Stimulated activated CD4-positive, alpha-beta T cell treated with anti-CD3 and anti-CD28 coated beads, TNF-alpha, amount 100 ng/mL, for 48 hours (primary cell): ENCODE measurements at regions not wholly inside any gene's neighbourhood (a gene's known extent, or its start where the extent isn't known, plus 50 kb on each side); places are given as distances from the start of the nearest gene placed in this dataset.
"Not testable (repeated sequence)": the region's sequence is repeated elsewhere in the genome, so short reads cannot be mapped to it uniquely, and the experiment has no call there.

Experiments used
- DNase-seq, 3 donors: peaks; one replicate each; pipeline ENCODE4 v3.0.0-alpha.2; 2020; ENCODE audit warnings: low read depth in 3 of 3

DNA sequence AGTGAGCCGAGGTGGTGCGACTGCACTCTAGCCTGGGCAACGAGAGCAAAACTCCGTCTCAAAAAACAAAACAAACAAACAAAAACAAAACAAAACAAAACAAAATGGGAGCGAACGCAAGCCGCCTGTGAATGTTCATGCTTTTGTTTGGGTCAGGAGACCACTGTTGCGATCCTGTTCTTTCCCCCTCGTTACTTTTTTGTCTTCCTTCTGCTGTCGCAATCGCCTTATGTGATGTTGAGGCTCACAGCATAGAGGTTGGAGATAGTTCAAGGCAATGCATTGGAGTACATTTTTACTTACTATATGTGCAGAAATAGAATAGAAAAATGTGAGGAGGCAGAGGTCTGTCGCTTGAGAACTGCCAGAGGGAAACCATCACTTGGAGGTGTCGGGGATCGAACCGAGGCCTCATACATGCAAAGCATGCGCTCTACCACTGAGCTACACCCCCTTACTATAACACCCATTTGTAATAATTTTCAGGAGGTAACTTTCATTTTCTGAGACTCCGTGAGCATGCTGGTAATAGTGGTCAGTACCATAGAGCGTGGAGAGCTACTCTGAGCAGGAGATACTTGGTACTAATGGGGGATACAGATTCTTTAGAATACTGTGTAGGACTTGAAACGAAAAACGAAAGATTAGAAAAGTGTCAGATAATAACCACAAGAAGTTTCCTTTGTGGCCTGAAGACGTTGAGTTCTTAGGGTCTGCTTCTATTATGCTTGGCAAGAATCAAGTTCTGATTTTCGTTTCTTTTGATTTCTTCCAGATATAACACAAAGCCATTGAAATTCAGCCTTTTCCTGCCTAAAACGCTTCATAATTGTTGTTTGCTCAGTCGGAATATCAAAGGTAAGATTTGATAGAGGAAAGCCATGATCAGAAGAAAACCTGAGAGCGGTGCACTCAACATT, 121.1 kb downstream of the TRIM27 start:
- no peak for DNase-seq

DNA sequence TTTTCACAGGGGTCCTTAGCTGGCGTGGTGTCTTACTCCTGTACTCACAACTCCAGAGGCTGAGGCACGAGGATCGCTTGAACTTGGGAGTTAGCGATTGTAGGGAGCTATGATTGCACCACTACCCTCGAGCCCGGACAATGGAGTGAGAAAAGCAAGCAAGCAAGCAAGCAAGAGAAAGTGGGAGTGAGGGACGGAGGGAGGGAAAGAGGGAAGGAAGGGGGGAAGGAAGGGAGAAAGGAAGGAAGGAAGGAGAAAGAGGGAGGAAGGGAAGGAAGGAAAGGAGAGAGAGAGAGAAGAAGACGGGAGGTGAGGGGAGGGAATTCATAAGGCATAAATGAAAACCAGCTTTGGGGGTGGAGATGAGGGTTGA, 120.5 kb downstream of the TRIM27 start:
- no peak for DNase-seq

DNA sequence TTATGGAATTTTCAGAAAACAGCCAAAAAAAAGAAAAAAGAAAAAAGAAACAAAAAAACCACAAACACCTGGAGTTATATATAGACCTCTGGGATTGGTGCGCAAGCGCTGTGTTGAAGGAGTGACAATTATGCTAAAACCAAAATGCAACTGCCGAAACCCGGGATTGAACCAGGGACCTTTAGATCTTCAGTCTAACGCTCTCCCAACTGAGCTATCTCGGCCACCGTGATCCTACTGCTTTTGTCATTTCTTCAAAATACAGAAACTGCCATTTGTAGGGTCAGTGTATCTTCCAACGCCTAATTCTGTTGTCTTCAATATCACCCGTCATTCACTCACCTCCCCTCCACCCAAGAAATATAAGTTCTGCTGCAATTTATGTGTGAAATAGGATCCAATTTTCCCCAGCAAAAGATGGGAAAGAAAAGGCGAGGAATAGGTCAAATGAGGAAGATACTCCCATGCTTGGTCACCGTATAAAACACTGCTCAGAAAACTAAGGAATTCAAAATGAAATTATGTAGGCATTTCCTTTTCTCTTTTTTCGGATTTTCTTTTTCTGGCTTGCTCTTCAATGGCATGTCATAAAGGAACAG, 116.0 kb downstream of the TRIM27 start:
- DNase-seq = peak in 1 of 3 donors; percentile 20

DNA sequence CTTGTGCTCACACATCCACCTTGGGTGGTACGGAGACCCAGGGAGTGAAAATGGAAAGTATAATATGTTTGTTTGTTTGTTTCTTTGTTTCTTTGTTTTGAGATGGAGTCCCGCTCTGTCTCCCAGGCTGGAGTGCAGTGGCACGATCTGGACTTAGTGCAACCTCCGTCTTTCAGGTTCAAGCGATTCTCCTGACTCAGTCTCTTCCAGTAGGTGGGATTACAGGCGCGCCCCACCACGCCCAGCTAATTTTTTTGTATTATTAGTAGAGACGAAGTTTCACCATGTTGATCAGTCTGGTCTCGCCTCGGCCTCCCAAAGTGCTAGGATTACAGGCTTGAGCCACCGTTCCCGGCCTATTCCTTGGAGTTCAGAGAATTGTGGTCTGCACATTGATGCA, 115.4 kb downstream of the TRIM27 start:
- DNase-seq = no peak

DNA sequence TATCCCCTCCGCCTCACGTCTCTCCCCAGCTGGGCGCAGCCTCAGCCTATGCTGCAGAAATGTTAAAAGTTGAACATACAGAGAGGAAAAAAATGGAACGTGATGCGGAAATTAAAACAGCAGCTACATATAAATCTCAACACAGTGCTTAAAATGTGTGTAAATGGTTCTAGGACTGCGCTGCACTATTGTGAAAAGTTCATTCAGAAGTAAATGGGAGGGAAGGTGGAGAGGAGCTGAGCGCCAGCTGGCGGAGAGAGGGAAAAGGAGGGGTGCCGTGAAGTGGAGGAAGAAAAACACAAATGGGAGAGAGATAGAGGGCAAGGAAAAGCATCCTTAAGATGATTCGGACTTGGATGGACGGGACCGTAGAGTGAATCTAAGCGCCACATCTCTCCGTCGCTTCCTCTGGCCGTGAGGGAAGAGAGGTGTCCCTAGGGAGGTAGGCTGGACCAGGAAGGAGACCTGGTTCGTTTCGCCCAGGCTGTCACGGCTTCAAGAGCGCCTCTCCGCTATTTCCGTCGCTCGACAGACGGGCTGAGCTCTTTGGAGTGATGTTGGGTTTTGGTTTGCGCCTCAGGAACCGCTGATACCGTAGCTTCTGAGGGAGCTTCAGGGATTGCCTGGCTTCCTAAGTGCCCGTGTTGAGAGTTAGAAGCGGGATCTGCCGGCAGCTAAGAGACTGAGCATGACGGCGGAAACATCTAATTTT, 113.7 kb downstream of the TRIM27 start:
- no peak for DNase-seq

DNA sequence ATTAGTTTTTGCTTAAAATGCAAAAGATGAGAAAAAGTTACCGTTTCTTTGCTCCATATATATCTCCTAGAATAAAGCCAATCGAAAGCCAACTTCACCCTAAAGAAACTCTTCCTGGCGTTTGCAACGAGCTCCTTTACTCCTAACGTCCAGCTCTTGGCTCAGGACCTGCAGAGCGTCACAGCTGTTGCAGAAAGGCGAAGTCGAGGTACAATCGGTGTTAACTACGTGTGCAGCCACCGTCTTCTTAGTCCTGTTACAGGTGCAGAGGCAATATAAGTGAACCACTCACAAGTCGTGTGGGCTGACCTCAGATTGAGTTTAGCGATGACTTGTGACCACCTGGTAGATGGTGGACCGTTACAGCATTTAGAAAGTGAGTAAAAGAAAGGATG, 113.1 kb downstream of the TRIM27 start:
- DNase-seq = no peak

DNA sequence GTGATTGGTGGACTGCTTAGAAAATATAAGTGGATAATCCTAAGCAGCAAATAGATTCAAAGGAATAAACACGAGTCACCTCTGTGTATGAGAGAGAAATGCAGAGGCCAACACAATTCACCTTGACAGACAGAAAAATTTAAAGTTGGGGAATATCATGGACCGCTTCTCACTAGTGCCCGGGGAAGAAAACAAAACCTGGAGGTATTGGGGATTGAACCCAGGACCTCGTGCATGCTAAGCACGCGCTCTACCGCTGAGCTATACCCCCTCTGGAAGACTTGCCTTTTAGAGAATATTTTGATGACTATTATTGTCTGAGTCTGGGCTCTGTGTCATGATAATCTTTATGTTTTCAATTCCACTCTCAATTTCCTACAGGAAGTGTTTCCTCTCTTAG, 111.9 kb downstream of the TRIM27 start:
- DNase-seq = no peak

GRCh38 chr6:28812778-28813569, 110.8 kb downstream of the TRIM27 start:
- DNase-seq = no peak

DNA sequence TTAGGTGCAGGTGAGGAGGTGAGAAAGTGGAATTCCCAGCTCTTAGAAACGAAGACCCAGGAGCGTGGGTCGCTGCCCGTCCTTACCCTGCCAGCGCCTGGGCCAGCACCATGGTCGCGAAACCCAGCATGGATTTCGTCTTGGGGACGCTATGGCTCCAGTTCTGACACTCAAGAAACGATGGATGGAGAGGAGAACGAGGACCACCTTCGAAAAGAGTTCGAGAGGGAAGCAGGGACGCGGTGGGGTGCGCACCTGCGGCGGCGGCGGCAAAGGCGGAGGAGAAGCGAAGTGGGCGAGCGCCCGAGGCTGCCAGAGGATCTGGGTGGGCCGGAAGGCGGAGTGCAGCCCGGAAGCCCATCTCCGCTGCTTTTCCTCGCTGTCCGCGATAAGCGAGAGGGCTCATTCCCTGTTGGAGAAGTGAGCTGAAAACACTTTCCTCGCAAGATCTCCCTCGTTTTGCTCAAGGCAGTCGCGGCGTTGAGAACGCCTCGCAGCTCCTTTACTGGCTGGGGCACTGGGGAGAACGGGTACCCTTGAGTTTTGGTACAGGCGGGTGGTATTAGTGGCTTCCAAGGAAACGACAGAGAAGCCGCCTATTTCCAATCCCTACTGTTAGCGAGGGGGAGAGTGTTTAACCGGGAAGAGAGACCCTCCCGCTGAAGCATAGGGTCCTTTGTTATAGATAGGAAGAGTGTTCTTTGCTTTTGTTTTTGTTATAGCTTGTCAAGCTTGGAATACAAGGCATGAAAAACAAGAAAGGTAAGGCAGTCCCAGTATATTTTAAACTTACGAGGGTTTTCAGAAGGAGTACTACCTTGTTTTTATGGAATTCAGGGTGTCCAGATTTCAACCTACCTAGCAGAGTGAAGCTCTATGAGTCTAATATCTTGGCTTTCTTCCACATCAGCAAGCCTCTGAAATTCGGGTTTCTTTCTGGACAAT, 109.5 kb downstream of the TRIM27 start:
- DNase-seq = no peak

DNA sequence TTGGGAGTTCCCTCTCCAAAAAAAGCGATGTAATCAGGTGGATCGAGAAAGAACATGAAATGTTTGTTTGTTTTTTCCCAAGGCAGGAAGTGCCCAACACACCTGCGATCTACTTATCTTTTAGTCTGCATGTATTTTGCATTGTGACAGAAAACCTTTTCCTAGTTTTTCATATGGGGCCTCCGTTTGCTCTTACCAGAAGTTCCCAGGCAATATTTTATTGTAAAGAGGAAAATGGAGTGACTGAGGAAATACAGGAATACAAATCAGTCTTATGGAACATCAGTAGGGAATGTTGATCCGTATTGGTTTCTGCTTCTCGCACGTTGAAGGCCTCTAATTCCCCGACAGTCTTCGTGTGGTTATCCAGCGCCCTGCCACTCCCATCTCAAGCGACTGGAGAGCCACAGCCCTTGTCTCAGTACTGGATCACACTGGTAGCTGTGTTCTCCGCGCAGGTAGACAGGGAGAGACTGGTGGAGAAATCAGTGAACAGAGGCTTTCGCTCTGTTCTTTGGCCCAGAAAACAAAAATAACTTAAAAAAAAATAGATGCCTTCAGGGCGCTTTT, 107.4 kb downstream of the TRIM27 start:
- DNase-seq = no peak

DNA sequence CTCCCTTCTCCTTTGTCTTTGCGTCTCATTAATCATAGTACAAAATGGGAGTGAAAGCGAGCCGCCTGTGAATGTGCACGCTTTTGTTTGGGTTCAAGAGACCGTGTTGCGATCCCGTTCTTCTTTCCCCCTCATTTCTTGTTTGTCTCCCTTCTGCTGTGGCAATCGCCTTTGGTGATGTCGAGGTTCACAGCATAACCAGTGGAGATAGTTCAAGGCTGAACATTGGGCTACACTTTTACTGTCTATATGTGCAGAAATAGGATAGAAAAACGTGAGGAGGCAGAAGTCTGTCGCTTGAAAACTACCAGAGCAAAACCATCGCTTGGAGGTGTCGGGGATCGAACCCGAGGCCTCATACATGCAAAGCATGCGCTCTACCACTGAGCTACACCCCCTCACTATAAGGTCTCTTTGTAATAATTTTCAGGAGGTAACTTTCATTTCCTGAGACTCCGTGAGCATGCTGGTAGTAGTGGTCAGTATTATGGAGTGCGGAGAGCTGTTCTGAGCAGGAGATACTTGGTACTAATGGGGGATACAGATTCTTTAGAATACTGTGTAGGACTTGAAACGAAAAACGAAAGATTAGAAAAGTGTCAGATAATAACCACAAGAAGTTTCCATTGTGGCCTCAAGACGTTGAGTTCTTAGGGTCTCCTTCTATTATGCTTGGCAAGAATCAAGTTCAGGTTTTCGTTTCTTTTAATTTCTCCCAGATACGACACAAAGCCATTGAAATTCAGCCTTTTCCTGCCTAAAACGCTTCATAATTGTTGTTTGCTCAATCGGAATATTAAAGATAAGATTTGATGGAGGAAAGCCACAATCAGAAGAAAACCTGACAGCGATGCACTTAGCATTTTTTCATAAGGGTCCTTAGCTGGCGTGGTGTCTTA, 106.6 kb downstream of the TRIM27 start:
- DNase-seq = no peak

DNA sequence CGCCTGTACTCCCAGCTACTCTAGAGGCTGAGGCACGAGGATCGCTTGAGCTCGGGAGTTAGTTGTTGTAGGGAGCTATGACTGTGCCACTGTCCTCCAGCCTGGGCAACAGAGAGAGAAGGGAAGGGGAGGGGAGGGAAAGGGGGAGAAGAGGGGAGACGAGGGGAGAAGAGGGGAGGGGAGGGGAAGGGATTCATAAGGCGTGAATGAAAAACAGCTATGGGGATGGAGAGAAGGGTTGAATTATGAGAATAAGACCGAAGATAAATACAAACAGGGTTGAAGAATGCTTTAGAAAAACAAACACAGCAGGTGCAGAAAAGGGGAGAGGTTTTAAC, 106.0 kb downstream of the TRIM27 start:
- no peak for DNase-seq

- DNase-seq = no peak
Observed at GRCh38 chr6:28824793-28825731, 98.7 kb downstream of the TRIM27 start.

GRCh38 chr6:28825732-28826293, 98.0 kb downstream of the TRIM27 start:
- DNase-seq = no peak

DNA sequence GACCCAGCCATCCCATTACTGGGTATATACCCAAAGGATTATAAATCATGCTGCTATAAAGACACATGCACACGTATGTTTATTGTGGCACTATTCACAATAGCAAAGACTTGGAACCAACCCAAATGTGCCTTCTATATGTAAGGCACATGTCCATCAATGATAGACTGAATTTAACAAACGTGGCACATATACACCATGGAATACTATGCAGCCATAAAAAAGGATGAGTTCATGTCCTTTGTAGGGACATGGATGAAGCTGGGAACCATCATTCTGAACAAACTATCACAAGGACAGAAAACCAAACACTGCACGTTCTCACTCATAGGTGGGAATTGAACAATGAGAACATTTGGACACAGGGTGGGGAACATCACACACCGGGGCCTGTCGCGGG, 92.1 kb downstream of the TRIM27 start:
- DNase-seq = not testable (repeated sequence)

DNA sequence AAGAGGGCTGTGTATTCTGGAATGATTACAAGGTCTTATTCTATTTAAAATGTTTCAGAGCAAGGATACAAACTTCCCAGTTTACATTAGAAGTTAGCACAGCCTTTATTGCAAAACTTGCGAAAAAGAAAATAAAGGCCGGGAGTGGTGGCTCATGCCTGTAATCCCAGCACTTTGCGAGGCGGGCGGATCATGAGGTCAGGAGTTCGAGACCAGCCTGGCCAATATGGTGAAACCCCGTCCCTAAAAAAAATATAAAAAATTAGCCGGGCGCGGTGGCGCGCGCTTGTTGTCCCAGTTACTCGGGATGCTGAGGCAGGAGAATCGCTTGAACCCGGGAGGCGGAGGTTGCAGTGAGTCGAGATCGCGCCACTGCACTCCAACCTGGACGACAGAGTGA, 87.1 kb downstream of the TRIM27 start:
- DNase-seq = not testable (repeated sequence)

GRCh38 chr6:28838289-28838633, 85.5 kb downstream of the TRIM27 start:
- peak; percentile 47 to 66 (median 49) for DNase-seq
